B cell (primary cell): ENCODE measurements at regions not wholly inside any gene's neighbourhood (a gene's known extent, or its start where the extent isn't known, plus 50 kb on each side); places are given as distances from the start of the nearest gene placed in this dataset.

ENCODE experiments used
- EZH2 ChIP-seq: IDR thresholded peaks from 2 replicates; pipeline ENCODE4 v1.6.1; 2012; ENCODE audit warnings: borderline replicate concordance, low read depth, mild to moderate bottlenecking, moderate library complexity, low read length; ENCODE audit not compliant: insufficient read depth, poor library complexity, severe bottlenecking
- TF ChIP-seq, protein P1 (sequence below): fragments of 200-600 bp; IDR thresholded peaks from one replicate; pipeline ENCODE4 v1.8.0; 2022; ENCODE audit warnings: antibody characterized with exemption, mild to moderate bottlenecking

DNA sequence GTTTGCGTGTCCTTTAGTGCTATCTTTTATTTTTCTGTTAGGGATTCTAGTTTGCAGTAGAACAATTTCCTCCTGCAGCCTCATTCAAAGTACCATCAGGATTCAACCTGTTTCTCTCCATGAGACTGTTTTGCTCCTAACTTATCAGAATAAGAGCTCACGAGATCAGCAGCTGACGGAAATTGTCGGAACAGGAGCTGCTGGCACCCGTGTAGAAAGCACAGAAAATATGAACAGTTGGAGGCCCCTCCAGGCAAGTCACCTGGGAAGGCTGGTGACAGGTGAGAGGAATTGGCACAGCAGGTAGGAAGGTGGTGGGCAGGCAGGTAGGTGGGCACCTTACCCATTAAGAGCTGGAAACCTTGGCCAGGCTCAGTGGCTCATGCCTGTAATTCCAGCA is 368.6 kb downstream of the CDH26 start:
- TF ChIP-seq EZH2 = no peak
- TF ChIP-seq, protein P1, sequence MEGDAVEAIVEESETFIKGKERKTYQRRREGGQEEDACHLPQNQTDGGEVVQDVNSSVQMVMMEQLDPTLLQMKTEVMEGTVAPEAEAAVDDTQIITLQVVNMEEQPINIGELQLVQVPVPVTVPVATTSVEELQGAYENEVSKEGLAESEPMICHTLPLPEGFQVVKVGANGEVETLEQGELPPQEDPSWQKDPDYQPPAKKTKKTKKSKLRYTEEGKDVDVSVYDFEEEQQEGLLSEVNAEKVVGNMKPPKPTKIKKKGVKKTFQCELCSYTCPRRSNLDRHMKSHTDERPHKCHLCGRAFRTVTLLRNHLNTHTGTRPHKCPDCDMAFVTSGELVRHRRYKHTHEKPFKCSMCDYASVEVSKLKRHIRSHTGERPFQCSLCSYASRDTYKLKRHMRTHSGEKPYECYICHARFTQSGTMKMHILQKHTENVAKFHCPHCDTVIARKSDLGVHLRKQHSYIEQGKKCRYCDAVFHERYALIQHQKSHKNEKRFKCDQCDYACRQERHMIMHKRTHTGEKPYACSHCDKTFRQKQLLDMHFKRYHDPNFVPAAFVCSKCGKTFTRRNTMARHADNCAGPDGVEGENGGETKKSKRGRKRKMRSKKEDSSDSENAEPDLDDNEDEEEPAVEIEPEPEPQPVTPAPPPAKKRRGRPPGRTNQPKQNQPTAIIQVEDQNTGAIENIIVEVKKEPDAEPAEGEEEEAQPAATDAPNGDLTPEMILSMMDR = no peak
